DMS114 treated with DMSO at 0.1 percent for 48 hours (cell line): ENCODE measurements at regions not wholly inside any gene's neighbourhood (a gene's known extent, or its start where the extent isn't known, plus 50 kb on each side); places are given as distances from the start of the nearest gene placed in this dataset.
"Not testable (repeated sequence)": the region's sequence is repeated elsewhere in the genome, so short reads cannot be mapped to it uniquely, and the experiment has no call there.

ENCODE experiments used
- DNase-seq: peaks from one replicate; lab custom pipeline; 2025; ENCODE audit not compliant: unreplicated experiment; lab: John Stamatoyannopoulos, UW

DNA sequence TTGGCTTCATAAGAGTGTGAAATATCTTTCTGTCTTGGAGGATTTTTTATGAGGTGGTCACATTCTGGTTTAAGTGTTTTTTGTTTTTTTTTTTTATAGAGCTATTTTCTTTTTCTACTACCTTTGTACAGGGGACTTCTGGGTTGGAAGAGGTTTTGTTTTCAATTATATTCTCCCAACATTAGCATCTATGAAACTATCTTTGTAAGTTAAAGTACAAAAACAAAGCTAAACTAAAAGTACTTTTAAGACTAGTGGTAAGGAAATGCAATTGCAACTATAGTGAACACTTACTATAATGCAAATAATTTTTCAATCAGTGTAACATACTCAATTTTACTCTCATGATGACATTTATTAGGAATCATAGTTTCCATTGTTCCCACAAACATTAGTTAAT lies 688.2 kb downstream of the SI start:
- DNase-seq, result no peak

DNA sequence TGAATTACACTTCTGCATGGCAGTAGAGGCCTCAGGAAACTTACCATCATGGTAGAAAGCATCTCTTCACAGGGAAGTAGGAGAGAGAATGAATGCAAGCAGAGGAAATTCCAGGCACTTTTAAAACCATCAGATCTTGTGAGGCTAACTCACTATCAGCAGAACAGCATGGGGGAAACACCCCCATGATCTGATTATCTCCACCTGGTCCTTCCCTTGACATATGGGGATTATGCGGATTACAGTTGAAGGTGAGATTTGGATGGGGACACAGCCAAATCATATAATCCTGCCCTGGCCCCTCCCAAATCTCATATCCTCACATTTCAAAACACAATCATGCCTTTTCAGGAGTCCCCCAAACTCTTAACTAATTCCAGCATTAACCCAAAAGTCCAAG lies 691.1 kb downstream of the SI start:
- no peak for DNase-seq

DNA sequence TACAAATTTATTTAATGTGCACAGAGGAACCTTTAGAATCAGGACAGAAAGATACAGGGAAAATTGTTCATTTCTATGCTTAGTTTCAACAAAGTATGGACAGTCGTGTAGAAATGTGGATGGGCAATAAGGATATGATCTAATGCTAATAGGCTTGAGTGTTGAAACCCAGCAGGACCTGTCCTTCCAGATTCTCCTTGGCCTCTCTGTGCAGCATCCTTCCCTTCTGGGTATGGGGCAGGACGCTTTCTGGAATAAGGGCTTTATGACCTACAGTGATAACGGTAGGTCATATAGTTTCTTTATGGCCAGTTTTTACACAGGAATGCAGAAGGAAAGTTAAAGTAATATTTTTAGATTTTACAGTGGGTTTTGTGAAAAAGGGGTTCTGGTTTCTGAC lies 698.1 kb downstream of the SI start:
- DNase-seq, result no peak

DNA sequence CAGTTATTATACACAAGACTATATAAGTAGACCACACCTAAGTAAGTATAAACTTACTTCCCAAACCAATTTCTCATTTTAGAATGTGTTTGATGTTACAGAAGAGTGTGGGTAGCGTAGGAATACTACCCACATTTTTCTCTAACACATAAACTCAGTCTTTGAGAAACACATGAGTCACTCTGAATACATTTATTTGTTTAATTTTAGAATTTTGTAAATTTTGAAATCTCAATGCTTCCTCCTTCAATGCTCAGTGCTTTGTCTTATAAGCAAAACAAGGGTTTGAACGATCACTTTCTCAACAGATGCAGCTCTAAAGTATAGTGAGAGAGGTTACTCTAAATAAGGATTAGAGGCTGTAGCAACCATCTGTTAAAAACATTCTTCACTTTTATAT lies 700.8 kb downstream of the SI start:
- DNase-seq, result no peak

DNA sequence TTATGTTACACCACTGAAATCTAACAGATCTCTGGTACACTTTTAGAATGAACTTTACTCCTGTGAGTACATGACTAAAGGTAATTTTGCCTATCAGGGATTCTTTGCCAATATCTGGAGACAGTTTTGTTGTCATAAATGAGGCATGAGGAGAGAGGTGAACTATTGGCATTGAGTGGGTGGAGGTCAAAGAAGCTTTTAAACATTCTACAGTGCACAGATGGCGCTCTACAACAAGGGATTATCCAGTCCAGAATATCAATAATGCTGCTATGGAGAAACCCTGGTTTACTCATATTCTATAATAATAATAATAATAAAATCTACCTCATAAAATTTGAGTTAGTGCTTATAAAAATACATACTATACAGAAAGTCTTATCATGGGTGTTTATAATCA lies 702.3 kb downstream of the SI start:
- no peak for DNase-seq

DNA sequence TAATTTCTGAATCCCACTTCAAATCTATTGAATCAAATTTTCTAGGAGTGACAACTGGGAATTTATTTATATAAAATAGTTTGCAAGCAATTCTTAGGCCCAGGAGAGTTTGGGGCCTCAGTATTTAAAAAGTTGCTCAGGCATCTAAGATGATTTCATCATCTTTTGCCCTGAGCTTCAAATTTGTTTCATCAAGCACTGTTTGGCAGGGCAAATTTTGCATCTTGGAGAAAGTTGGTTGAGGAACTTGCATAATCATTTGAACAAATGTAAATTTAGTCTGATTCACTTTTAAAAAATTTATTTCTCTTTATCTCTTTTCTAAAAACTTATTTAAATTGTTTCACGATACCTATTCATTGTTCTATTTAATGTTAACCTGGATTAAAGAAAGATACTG lies 702.8 kb downstream of the SI start:
- no peak for DNase-seq

DNA sequence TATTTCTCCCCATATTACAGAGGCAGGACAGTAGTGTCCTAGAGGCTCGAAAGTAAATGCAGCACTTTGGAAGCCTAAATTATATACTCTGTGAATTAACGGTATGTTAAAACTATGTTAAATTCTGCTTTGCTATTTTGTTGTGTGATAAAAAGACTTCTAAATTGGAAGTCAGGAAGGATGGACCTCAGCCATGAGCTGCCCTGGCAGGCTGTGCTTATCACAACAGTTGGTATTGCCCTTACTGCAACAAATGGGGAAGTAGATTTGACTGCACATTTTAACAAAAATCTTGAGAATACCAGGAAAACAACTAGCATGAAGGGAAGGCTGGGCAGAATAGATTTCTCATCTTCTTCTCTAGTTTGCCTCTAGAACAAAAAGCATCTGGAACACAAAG lies 706.6 kb downstream of the SI start:
- no peak for DNase-seq

DNA sequence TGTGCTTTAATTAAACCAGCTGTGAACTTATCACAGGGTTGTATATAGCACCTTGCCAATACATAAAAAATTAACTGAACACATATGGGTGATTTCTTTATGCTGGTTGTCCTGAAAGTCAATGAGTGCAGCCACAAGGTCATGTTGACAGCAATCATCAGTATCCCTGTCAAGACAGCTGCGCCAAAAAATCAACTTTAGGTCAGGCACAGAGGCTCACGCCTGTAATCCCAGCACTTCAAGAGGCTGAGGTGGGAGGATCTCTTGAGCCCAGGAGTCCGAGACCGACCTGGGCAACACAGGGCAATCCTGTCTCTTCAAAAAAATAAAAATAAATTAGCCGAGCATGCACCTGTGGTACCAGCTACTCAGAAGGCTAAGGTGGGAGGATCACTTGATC lies 707.3 kb downstream of the SI start:
- no peak for DNase-seq

DNA sequence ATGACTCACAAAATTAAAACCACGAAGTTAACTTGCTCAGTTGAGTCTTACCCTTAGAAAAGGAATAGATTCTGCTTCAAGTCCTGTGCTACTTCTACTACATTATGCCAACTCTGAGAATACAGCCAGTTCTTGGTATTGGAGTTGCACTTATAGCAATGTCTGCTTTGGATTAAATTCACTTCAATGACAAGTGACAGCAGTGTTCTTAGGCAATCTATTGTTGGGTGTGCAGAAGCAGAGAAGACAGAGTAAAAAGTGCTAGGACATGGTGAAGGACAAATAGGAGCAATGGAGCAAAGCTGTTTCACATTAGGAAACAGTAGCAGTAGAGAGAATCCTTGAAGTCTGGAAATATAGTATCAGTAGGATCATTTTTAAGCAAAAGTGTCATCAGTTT lies 713.1 kb downstream of the SI start:
- DNase-seq, result no peak

DNA sequence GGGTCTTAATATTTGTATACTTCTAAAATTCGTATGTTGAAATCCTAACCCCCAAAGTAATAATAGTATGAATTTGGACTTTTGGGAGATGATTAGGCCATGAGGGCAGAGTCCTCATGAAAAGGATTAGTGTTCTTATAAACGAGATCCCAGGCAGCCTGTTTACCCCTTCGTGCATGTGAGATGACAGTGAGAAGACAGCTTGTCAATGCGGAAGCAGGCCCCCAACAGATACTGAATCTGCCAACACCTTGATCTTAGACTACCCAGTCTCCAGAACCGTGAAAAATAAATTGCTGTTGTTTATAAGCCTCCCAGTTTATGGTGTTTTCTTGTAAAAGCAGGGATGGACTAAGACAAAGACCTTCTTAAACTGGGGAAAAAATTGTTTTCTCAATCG lies 714.2 kb downstream of the SI start:
- no peak for DNase-seq

DNA sequence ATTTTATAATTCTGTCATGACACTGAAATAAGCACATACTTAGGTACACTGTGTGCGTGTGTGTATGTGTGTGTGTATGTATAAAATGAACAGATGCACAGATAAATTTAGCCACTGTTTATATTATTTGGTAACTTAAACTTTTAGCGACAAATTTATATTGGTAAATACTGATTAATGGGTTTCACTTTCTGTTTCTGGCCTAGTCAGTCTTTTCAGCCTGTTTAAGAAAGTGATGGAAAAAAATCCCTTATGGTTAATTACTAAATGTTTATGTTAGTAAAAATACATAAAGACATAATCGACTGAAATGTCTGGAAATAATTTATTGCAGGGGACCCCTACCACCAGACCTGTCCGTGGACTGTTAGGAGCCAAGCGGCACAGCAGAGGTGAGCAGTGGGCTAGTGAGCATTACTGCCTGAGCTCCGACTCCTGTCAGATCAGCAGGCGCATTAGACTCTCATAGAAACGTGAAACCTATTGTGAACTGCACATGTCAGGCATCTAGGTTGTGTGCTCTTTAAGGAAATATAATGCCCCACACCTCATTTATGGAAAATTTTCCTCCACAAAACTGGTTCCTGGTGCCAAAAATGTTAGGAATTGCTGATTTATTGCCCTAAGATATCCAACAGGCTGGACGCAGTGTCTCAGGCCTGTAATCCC lies 717.4 kb downstream of the SI start:
- DNase-seq, result no peak

DNA sequence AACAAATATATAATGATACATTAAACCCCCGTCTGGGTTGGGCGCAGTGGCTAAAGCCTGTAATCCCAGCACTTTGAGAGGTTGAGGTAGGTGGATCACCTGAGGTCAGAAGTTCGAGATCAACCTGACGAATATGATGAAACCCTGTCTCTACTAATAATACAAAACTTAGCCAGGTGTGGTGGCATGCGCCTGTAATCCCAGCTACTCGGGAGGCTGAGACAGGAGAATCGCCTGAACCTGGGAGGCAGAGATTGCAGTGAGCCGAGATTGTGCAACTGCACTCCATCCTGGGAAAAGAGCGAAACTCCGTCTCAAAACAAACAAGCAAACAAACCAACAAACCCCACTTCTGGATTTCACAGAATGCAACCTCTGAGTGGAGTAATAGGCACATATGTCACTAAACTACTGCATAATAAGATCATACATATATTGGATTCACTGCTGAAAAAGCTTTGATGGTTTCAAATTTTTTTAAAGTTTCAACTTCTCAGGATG lies 718.2 kb downstream of the SI start:
- no peak for DNase-seq

DNA sequence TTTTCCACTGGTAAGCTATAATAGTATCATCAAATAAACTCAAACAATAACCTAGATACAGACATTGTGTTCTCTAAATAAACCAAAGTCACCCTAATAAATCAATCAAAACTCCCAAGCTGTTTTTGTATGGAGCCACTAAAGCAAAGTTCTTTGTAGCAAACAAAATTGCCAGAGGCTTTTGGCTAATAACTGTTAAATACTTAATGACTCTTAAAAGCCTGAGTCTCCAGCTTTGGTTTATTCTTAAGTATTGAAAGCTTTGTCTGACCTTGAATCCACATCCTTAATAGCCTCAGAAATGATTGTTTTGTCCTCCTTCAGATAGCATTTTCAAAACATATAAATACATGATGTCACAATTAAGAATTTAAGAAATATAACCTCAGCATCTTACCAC lies 725.3 kb downstream of the SI start:
- no peak for DNase-seq

DNA sequence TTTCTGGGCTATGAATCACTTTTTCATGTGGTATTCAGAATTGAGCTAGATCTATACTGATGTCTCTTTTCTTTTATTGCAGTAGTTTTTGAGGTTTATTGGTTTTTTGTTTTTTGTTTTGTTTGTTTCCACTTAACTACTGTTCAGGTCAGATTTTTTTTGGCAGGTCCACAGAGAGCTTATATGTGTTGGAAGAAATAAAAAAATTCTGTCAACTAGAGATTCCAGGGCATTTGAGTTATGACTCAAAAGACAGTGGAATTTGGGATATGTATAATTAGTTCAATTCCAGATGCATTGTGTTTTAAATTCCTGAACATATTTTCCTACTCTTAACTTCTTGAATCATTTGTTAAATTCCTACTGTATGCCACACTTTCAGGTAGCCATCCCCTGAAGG lies 727.2 kb downstream of the SI start:
- no peak for DNase-seq

DNA sequence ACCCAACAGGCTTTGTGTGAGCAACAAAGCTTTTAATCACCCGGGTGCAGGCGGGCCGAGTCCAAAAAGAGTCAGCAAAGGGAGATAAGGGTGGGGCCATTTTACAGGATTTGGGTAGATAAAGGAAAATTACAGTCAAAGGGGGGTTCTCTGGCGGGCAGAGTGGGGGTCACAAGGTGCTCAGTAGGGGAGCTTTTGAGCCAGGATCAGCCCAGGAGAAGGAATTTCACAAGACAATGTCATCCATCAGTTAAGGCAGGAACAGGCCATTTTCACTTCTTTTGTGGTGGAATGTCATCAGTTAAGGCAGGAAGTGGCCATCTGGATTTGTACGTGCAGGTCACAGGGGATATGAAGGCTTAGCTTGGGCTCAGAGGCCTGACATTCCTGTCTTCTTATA lies 736.1 kb downstream of the SI start:
- DNase-seq, result not testable (repeated sequence)

DNA sequence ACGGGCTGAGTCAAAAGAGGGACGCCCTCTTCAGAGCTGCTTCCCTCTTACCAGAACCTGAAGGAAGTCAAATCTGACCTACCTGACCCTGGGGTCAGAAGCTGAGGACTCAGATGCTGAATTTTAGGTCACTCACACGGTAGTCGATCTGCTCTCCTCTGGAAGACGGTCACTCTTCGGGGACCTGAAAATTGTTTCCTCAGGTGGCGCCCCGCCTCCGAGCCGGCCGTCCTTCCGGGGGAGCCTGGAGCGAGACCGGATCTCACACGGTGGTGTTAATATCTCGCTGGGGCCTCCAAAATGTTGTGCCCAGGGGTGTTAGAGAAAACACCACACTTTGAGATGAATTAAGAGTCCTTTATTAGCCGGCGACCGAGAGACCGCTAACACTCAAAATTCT lies 737.2 kb downstream of the SI start:
- DNase-seq, result no peak

DNA sequence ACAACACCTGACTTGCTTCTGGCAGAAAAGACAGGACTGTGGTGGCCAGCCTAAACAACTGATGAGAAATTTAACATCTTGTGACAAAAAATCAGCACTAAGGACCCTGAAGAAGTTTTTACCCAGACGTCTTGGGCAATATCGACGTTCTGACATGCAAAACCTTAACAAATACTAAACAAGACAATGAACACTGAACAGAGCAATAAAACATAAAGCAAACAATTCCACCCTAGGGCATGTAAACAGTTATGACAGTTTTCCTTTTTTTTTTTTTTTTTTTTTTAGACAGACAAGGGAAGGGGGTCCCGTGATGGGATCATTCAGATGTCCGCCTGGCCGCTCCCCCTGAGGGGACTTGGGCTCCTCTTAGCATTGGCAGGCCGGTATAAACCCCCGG lies 738.0 kb downstream of the SI start:
- DNase-seq, result no peak

DNA sequence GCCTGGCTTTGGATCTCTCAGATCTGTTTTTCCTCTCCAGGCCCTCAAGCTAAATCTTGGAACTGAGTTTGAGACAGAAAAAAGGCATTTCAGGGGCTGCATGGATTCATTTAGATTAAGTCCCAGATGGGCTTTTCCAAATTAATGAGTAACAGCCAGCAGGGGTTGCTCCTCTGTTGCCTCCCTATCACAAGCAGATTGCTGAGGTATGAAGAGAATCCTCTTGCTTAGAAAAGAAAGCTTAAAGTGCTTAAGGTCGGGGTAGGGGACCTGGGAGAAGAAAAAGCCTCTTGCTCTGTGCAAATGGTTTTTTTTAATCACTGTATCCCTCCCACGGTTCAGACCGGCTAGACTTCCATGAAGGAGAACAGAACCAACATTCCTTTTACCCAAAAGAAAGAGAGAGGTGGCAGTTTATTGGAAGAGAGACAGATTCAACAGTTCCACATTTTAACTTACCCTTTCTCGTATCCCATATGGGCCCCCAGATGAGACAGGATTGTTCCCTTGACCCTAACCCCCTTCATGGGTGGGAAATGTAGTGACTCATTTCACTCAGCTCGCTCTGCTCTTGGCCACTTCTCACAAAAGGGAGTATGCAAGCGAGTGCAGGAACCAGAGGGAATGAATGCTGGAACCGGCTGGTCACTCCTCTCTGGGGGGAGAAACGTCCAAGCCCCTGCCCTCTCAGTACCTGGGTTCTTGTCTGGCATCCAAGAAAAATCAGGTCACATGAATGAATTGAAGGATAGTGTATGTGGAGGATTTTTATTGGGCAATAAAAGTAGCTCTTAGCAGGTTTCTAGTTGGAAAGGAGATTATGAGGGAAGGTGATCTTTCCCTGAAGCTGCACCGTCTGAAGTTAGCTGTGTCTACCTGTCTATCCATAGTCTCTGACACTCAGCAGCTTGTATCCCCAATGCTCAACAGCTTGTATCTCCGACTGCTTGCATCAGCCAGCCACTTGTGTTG lies 745.2 kb downstream of the SI start:
- DNase-seq, result no peak

DNA sequence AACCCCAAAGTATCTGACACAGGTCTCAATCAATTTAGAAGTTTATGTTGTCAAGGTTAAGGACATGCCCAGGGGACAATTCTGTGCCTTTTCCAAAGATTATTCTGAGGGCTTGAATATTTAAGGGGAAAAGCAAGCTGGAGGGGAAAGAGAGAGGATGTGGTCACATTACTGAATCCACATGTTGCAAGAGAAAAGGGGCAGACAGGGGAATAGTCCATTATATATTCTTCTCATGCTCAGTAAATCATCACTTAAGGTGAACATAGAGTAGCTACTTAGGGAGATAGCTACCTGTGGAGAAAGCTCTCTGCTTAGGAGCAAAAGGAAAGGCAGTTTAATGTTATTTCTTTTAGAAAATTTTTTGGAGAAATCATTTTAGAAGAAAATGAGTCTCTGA lies 751.6 kb downstream of the SI start:
- DNase-seq, result no peak

DNA sequence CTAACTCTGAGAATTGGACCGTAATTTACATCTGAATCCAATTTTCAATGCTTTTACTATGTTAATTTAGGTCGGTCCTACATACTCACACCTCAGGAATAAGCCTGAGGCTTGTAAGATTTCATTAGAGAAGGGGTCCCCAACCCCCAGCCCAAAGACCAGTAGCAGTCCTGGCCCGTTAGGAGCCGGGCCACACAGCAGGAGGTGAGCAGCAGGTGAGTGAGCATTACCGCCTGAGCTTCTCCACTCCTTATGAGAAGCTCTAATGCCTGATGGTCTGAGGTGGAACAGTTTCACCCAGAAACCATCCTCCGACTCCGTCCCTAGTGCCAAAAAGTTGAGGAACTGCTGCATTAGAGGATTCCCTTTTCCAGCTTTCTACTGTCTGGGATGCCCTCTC lies 757.3 kb downstream of the SI start:
- no peak for DNase-seq

DNA sequence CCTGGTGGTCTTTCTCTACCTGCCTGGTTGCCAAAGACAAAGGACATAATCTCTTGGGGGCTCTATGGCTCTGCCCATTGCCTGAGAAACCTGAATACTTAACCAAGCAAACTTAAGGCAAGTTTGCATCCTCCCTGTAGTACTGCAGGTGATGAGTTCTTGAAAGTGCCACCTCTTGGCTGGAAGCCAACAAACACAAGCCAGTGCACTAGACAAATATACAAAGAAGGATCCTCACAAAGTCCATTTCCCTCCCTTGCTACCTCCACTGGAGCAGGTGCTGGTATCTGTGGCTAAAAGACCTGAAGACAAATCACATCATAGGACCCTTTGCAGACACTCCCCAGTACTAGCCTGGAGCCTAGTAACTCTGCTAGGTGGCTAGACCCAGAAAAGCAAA lies 772.3 kb downstream of the SI start:
- DNase-seq, result no peak

DNA sequence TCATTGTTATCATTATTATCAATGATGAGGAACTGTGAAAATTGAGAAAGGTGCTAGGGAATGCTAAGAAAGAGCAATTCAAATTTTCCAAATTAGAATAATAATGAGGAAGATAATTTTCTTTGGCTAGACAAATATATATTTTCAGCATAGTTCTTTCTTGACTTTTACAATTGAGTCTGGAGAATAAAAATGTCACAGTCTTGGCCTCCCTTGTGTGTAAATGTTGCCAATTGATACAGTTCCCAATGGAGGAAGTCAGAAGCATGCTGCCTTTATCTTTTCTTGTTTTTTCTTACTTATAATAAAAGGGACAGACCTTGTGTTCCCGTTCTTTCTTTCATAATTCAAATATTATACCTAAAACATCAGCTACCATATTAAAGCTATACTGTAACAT lies 774.4 kb downstream of the SI start:
- no peak for DNase-seq
